T-helper 2 cell (primary cell): ENCODE measurements at regions not wholly inside any gene's neighbourhood (a gene's known extent, or its start where the extent isn't known, plus 50 kb on each side); places are given as distances from the start of the nearest gene placed in this dataset.
A peak's percentile ranks its signal among the peaks of the same experiment; 100 is the strongest.
"Not testable (repeated sequence)": the region's sequence is repeated elsewhere in the genome, so short reads cannot be mapped to it uniquely, and the experiment has no call there.

ENCODE experiments used
- DNase-seq, 5 experiments: peaks; one replicate each; pipeline versions ENCODE4 v3.0.0 to v3.0.0-alpha.2; 2012 to 2022

DNA sequence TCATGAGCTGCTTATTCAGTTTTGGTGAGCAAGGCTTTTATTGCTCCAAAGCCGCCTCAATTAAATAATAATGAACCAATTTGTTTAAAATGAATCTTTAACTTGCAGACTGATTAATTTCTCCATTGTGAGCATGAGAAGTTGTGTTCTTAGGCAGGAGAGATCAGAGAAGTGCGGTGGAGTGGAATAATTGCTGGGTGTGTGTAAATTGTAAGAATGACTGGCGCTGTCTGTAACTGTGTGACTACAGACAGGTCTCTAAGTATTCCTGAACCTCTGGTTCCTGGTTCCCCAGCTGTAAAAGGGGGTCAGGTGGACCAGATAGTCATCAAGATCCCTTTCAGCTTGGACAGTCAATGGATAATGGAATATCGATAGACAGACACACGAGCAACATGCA lies 98.0 kb upstream of the EFEMP1 start:
- DNase-seq = no peak

DNA sequence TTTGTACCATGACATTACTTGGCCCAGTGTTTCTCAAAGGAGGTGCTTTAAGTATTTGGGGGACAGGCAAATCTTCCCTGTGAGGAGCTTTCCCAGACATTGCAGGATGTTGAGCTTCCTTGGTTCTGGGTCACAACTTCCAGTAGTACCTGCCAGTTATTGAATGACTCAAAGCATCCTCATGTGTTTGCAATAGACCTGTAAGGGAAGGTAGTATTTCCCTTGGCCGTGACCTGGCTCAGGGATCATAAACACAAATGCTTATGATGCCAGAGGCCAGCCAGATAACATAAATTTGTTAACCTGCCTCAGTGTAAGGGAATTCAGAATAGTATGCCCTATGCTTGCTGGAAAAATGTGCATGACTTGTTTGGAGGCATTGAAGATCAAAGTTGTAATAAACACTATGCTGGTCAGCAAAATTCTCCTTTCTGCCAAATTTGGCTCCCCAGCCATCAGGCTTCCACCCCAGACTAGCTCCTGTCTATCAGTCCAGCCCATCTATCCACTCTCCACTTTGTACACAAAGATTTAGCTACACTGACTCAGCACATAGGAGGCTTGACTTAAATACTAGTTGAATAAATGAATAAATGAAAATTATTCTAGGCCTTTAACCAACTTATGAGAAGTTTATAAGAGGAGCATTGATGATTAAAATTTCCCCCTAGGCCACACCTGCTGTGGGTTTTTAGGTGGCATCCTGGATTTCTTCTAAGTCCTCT lies 102.0 kb upstream of the EFEMP1 start:
- DNase-seq = no peak

DNA sequence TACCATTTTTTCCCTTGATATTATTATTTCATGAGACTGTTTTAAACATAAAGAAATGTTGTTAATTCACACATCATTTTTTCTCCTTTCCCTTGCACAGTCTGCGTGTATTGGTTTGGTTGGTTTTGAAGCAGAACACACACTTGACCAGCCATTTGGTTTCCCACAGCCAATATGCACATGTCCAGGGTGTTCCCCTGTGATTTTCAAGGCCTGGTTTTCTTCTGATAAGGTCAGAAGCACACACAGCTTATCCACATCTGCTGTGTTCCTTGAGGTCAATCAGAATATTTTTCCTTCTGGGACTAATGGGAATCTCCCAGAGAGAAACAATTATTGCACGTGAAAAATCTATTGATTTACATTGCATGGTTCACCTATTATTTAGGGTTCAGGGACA lies 103.2 kb upstream of the EFEMP1 start:
- DNase-seq = no peak

DNA sequence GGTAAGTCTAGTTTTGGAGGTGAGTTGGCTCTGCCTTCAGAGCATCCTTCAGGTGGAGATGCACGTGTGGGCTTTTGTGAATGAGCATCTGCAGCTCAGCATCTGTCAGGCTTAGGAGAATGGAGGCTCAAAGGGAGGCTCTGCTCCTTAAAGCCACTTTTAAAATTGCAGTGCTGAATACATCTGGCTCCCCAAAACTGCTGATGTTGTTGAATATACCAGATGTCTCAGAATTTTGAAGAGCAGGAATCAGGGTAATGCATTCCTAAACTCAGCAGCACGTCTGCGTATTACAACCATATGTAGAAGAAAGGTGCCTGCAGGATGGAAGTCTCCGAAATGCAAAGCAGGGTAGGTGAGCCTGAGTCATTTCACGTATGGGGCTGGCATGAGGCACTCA lies 106.5 kb upstream of the EFEMP1 start:
- no peak for DNase-seq

DNA sequence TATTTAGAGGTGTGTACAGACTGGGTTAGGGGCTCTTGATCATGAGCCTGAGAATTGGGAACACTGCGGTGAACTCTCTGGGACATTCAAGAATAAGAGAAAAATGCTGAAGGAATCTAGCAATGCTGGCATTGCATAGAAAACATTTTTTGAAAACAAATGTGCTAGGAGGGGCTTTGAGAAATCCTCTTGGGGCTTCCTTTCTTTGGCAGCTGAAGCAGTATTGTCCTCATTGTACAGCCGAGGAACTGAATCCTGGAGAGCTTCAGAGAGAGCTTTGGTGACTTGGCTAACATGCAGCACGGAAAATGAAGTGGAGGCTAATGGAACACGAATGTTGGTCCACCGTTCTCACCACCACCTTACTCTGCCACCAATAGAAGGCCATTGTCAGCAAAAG lies 107.3 kb upstream of the EFEMP1 start:
- DNase-seq = no peak

DNA sequence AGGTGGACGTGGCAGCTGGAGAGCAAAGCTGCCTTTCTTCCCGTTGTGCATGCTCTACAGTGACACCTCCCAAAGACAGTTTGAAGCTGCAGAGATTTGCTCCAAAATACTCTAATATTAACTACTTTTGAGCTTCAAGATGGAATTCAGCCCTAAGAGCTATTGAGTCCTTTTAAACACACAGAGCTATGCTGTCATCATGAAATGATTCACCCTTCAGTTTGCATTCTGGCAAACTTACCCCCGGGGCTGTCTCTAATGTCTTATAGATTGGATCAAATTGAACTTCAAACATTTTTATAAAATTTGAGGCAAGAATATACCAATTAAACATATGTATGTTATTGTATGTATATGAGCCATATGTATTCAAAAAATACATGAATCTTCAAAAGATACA lies 110.7 kb upstream of the EFEMP1 start:
- no peak for DNase-seq

GRCh38 chr2:56040189-56040588 lies 116.6 kb upstream of the EFEMP1 start:
- no peak for DNase-seq

DNA sequence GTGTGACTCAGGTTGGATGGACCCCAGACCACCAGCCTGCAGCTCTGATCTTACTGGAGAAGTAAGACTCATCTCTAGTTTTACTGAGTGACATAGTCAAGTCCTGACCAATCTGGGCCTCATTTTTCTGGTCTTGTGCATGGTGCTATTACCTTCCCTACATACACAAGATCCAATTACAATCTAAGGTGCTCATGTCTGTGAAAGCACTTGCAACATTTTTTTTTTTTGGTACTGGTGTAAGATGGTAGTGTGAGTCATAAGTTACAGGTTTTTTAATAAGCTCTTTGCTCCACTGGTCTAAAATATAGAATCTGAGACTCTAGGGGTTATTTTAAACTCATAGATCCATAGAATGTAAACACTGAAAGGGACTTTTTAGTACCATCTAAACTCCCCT lies 117.3 kb upstream of the EFEMP1 start:
- DNase-seq = no peak

DNA sequence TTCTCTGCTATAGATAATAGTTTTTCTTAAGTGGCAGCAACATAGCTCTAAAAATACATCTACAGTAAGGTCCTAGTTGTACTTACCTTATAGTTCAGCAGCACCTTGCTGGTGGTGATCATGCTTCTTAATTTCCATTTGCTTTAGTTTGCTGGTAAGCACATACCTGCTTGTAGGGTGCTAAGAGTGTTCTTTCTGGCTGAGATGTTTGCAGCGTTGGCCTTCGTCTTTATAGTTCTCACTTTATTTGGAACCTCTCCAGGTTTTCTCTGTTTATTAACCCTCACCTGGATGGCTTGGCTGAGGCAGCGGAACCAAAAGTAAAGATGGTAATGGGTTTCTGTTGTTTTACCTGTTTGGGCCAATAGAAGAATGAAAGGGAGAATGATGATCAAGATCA lies 123.6 kb upstream of the EFEMP1 start:
- no peak for DNase-seq

GRCh38 chr2:56049233-56049845 lies 125.8 kb upstream of the EFEMP1 start:
- DNase-seq = no peak

DNA sequence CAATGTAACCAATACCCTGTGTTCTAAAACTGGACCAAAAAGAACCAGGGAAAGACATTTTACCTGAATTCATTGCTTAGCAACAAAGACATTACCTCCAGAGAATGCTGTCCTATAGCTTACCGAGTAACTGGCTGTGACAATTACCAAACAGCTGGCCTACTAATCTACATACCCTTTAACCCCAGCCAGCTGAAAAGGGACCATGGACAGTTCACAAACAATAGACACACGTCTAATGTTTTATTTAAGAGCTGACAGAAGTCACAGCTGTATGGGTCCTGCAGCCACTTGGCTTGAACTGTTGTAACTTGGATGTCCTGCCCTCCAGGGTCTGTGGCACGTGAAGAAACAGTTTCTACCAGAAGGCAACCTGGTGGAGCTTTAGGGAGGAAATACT lies 130.1 kb upstream of the EFEMP1 start:
- no peak for DNase-seq

DNA sequence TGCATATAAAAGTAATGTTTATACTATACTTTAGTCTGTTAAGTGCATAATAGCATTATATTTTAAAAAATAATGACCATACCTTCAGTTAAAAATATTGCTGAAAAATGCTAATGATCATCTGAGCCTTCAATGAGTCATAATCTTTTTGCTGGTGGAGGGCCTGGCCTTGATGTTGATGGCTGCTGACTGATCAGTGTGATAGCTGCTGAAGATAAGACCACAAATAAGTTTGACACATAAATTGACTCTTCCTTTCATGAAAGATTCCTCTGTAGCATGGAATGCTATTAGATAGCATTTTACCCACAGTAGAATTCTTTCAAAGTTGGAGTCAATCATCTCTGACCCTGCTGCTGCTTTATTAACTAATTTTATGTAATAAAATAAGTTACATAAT lies 128.4 kb upstream of the CCDC85A start:
- DNase-seq = no peak

DNA sequence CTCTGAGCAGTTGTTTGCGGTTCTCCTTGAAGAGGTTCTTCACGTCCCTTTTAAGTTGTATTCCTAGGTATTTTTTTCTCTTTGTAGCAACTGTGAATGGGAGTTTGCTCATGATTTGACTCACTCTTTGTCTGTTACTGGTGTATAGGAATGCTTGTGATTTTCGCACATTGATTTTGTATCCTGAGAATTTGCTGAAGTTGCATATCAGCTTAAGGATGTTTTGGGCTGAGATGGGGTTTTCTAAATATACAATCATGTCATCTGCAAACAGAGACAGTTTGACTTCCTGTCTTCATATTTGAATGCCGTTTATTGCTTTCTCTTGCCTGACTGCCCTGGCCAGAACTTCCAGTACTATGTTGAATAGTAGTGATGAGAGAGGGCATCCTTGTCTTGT lies 122.5 kb upstream of the CCDC85A start:
- DNase-seq = not testable (repeated sequence)

DNA sequence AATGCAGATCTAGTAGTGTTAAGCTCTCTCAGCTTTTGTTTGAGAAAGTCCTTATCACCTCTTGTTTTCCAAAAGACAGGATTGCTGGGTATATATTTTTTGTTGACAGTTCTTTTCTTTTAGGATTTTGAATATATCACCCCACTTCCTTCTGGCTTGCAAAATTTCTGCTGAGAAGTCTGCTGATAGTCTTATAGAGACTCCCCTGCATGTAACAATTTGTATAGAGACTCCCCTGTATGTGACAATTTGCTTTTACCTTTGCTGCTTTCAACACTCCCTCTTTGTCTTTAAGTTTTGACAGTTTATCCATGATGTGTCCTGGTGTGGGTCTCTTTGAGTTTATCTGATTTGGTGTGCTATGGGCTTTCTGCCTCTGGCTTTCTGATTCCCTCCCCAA lies 115.0 kb upstream of the CCDC85A start:
- DNase-seq = no peak

DNA sequence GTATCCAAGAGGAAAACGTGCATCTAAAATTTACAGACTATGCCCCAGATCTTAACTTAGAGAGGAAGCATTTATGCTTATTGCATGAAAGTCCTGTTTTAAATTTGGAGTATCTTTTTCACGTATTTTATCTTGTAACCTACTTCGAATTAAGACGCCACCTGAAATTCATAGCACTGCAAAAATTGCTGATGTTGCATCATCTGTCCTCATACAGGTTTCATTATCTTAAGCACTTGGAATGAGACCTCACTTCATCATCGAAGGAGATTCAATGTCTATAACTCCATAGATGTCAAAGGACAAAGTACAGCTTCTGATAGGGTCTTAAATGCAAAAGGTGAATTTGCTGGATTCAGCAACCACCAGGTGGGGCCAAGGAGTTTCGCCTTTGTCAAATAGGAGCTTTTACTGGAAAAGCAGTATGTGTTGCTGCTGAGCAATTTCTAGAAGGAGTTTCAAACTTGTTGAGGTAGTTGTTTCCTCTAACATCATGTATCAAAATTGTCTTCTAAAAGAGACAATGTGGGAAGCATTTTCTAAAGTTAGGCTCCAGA lies 106.4 kb upstream of the CCDC85A start:
- peak in 1 of 5 experiments; percentile 2 for DNase-seq

- no peak for DNase-seq
Observed at GRCh38 chr2:56082665-56083064, 101.1 kb upstream of the CCDC85A start.

GRCh38 chr2:56084111-56084901 lies 99.5 kb upstream of the CCDC85A start:
- DNase-seq = no peak

- no peak for DNase-seq
Observed at GRCh38 chr2:56086336-56086735, 97.5 kb upstream of the CCDC85A start.

DNA sequence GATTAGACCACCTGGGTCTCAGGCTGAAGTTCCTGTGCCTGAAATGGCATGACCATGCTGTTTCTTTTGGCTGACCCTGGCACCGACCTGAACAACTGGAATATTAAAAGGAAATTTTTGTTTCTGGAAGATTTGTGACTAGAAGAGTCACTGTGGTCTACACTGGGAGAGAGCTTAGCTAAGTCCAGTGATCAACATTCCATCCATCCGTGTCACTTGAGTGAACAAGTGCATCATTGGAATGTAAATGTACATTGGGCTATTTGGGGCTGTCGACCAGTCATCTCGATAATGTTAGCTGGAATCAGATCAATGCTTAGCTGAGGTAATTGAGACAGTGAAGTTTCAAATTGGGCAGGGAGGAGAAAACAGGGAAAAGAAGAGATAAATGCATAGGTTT lies 95.4 kb upstream of the CCDC85A start:
- no peak for DNase-seq

DNA sequence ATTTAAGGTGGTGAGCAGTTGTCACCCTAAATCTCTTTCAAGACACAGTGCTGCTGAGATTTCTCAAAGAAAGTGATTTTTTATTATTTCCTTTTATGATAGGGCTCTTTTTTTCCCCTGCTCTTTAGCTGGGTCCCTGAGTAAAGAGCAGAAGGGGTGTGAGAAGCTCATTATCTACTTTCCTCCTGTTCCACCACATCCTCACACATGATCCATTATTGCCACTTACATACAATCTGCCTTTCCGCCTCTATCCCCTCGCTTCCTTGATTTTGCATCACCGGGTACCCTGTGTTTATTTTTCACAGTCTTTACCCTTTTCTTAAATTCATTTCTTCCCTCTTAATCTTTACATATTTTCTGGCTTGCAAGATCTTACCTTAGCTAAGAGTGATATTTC lies 93.9 kb upstream of the CCDC85A start:
- DNase-seq = no peak

DNA sequence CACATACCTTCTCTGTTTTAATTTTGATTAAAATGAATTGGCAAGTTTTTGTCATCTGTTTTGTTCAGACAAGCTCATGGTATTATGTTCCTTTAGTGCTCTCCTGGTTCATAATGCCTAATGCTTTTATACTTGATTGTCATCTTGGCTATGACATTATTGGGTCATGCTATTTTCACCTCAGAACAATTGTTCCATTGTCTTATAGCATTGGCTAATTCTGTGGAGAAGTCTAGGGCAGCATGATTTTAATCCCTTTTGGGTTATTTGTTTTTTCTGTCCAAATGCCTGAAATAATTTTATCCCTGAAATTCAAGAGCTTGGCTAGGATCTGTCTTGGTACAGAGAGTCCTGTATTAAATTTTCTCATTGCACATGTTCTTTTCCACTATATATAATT lies 83.8 kb upstream of the CCDC85A start:
- no peak for DNase-seq

DNA sequence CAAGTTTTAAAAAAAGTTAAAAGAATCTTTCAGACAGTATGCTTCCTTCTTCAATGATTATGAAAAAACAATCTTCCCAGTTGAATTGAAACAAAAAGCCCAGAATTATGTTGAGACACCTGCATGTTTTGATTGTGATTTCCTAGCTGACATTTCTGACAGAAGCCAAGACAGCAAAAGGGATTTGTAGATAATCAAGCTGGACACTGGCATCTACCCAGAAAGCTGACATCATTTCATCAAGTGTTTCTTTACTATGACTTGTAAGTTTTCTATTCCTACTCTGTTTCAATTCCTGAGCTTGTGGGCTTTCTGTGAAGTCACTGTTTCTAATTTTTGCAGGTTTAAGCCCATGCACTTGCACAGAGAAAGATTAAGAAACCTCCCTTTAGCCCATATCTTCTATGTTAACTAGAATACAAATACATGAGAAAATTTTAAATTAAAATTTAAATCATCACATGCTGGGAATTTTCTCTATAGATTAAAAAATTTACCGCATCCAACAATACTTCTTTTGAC lies 82.9 kb upstream of the CCDC85A start:
- DNase-seq = no peak

- DNase-seq = no peak
Observed at GRCh38 chr2:56102098-56102497, 81.7 kb upstream of the CCDC85A start.

- DNase-seq = no peak
Observed at GRCh38 chr2:56102866-56103265, 80.9 kb upstream of the CCDC85A start.
